ENCODE measurements at regions not wholly inside any gene's neighbourhood (a gene's known extent, or its start where the extent isn't known, plus 50 kb on each side); places are given as distances from the start of the nearest gene placed in this dataset.

GRCh38 chr2:37561615-37562569 lies 109.5 kb downstream of the CDC42EP3 start:
- Histone ChIP-seq H4K20me1 (ENCODE audit: insufficient read depth, low read length) (no peaks in the 10 kb centered on the region), H3K14ac (replicated peaks; ENCODE audit: low read depth, low read length) (peak overlapping the region; percentile 29; the same call in 1 of the 2 replicates), H3K79me1 (ENCODE audit: low read depth in 1 of 2, low read length in 2 of 2) (no peaks in the 10 kb centered on the region), H4K91ac (ENCODE audit: insufficient read depth, low read depth, low read length) (no peak overlapping the region), H3K4ac (ENCODE audit: low read depth, low read length) (peak overlapping the region; percentile 24; the same call in 1 of the 2 replicates), H3K56ac (ENCODE audit: extremely low read depth, insufficient read depth, low read length) (no peak overlapping the region), H3K4me3 (ENCODE audit: insufficient read depth, low read depth, low read length) (no peak overlapping the region), H3K27ac (ENCODE audit: insufficient read depth, low read length) (no peak overlapping the region), H3K18ac (ENCODE audit: low read depth, low read length) (peak overlapping the region; percentile 45; the same call in 1 of the 2 replicates), H2BK5ac (ENCODE audit: low read depth, low read length, poor library complexity, severe bottlenecking) (peak overlapping the region; percentile 56), H2AK5ac (ENCODE audit: low read depth, low read length) (peak overlapping the region; percentile 62; the same call in 1 of the 2 replicates), H3K9ac (ENCODE audit: low read depth, low read length) (no peak overlapping the region), H3K36me3 (ENCODE audit: control insufficient read depth, insufficient read depth, low read length) (no peaks in the 10 kb centered on the region), H2BK15ac (ENCODE audit: low read depth, low read length) (no peak overlapping the region; the same call in 2 of the 3 replicates), H2AFZ (replicated peaks; ENCODE audit: low read length, poor library complexity) (no peak overlapping the region), H2AK9ac (replicated peaks; ENCODE audit: low read depth, low read length, poor library complexity) (no peak overlapping the region), H2BK120ac (ENCODE audit: low read depth, low read length) (peak overlapping the region; percentile 4; the same call in 1 of the 2 replicates), H3K23ac (ENCODE audit: low read depth, low read length) (no peak overlapping the region), H2BK20ac (ENCODE audit: low read depth, low read length) (peak overlapping the region; percentile 30; the same call in 1 of the 2 replicates), H3K4me2 (ENCODE audit: low read depth, low read length) (peak overlapping the region; percentile 16; the same call in 1 of the 2 replicates), H4K8ac (ENCODE audit: low read depth in 2 of 2, low read length in 2 of 2) (peak overlapping the region in 1 of 2 experiments; percentile 18; a peak in 1 of 4 replicates), H4K5ac (ENCODE audit: low read depth, low read length) (no peak overlapping the region; the same call in 1 of the 2 replicates), H3K4me1 (ENCODE audit: control insufficient read depth, insufficient read depth, low read length) (peaks cover 14% of the 10 kb centered on the region; the same call in 1 of the 2 replicates), H3K27me3 (ENCODE audit: control insufficient read depth, insufficient read depth, low read length) (no peaks in the 10 kb centered on the region), H3K9me1 (ENCODE audit: insufficient read depth, low read length) (peaks cover 5% of the 10 kb centered on the region), H3K9me3 (ENCODE audit: control insufficient read depth, insufficient read depth, low read length) (no peaks in the 10 kb centered on the region)
- DNase-seq: peak; percentile 94
- dilution Hi-C loops (cut with HindIII; ENCODE audit: low sequenced_read_pairs, unreplicated experiment): no loop called here
- in situ Hi-C loops (cut with MboI; ENCODE audit: low sequenced_read_pairs): no loop called here
- peak; percentile 67 for ATAC-seq (ENCODE audit: low read depth)
- ChIA-PET CTCF (interaction anchor here (1.0 kb wide), 1 partner anchor 147 kb away, joined by 5 read pairs; no protein-coding TSS in a partner anchor), POLR2A (ENCODE audit: unreplicated experiment) (no interaction called here)
- no CpG with 5 or more reads among the region's 5 CpGs for WGBS, 2 experiments (ENCODE audit: extremely low coverage in 2 of 2, insufficient read length in 1 of 2)
- TF ChIP-seq RCOR1 (IDR thresholded peaks at IDR 0.05; ENCODE audit: insufficient replicate concordance, low read length) (no peak), FOS (IDR thresholded peaks at IDR 0.05; ENCODE audit: low read depth, low read length) (peak; percentile 85), ELK1 (IDR thresholded peaks at IDR 0.05; ENCODE audit: borderline replicate concordance, low read depth, low read length) (no peak), CEBPB (IDR thresholded peaks at IDR 0.05; ENCODE audit: low read depth, low read length) (peak; percentile 52; the same call in 1 of the 2 replicates), USF2 (IDR thresholded peaks at IDR 0.05; ENCODE audit: low read depth, low read length) (peak; percentile 99), BHLHE40 (IDR thresholded peaks at IDR 0.05; ENCODE audit: low read depth, low read length) (peak; percentile 78)
- intact Hi-C loops (cut with micrococcal nuclease): no loop called here
- no TSS peak for BruUV-seq (replicated peaks)

Measured in IMR-90 (cell line).